Smooth muscle cell (in vitro differentiated cells): ENCODE measurements at regions not wholly inside any gene's neighbourhood (a gene's known extent, or its start where the extent isn't known, plus 50 kb on each side); places are given as distances from the start of the nearest gene placed in this dataset.

ENCODE experiments used
- DNase-seq: peaks from one replicate; lab custom pipeline; 2025; ENCODE audit not compliant: unreplicated experiment; lab: John Stamatoyannopoulos, UW
- H2AFZ ChIP-seq: fragments of 200-600 bp; sonication (generic); 2 replicates; pipeline ENCODE4 v1.6.0; 2016; ENCODE audit warnings: antibody characterized with exemption, low read depth, mild to moderate bottlenecking
- H3F3A ChIP-seq: fragments of 200-600 bp; sonication (generic); 2 replicates; pipeline ENCODE4 v1.6.0; 2017; ENCODE audit warnings: antibody characterized with exemption, low read depth
- H3K27ac ChIP-seq: fragments of 200-600 bp; sonication (generic); 2 replicates; pipeline ENCODE4 v1.5.1; 2016; ENCODE audit warnings: low read depth, mild to moderate bottlenecking
- H3K27me3 ChIP-seq: fragments of 200-600 bp; sonication (generic); 2 replicates; pipeline ENCODE4 v1.6.1; 2016; ENCODE audit warnings: low read depth, mild to moderate bottlenecking
- H3K36me3 ChIP-seq: fragments of 200-600 bp; sonication (generic); 2 replicates; pipeline ENCODE4 v1.5.1; 2016; ENCODE audit warnings: low read depth
- H3K4me1 ChIP-seq: fragments of 200-600 bp; sonication (generic); 2 replicates; pipeline ENCODE4 v1.5.1; 2016; ENCODE audit warnings: low read depth
- H3K4me2 ChIP-seq: fragments of 200-600 bp; sonication (generic); 2 replicates; pipeline ENCODE4 v1.6.0; 2016; ENCODE audit warnings: mild to moderate bottlenecking
- H3K4me3 ChIP-seq: fragments of 200-600 bp; sonication (generic); 2 replicates; pipeline ENCODE4 v1.5.1; 2016; ENCODE audit warnings: mild to moderate bottlenecking
- H3K79me2 ChIP-seq: fragments of 200-600 bp; sonication (generic); 2 replicates; pipeline ENCODE4 v1.6.0; 2016; ENCODE audit warnings: low read depth, mild to moderate bottlenecking
- H3K9ac ChIP-seq: fragments of 200-600 bp; sonication (generic); 2 replicates; pipeline ENCODE4 v1.6.0; 2016; ENCODE audit warnings: low read depth
- H3K9me3 ChIP-seq: fragments of 200-600 bp; sonication (generic); replicated peaks from 2 replicates; pipeline ENCODE4 v1.5.1; 2016; ENCODE audit warnings: low read depth
- H4K20me1 ChIP-seq: fragments of 200-600 bp; sonication (generic); 2 replicates; pipeline ENCODE4 v1.6.0; 2016; ENCODE audit warnings: low read depth
- CTCF ChIP-seq: fragments of 200-600 bp; sonication (generic); IDR thresholded peaks from 2 replicates; pipeline ENCODE4 v1.5.1; 2017; ENCODE audit warnings: borderline replicate concordance, mild to moderate bottlenecking, antibody characterized with exemption; ENCODE audit not compliant: insufficient read depth, poor library complexity, severe bottlenecking
- WGBS: methylation state at CpG from one replicate; pipeline ENCODE4 v1.1.7; 2016; ENCODE audit warnings: low lambda C conversion rate; 5-methylcytosine and 5-hydroxymethylcytosine counted together

GRCh38 chr4:10192331-10192730, 75.7 kb upstream of the WDR1 start:
- Histone ChIP-seq H3K4me1 (no peaks in the 10 kb centered on the region), H3F3A (no peaks in the 10 kb centered on the region), H3K9me3 (no peaks in the 10 kb centered on the region), H3K36me3 (no peaks in the 10 kb centered on the region), H2AFZ (no peak overlapping the region), H4K20me1 (no peaks in the 10 kb centered on the region), H3K4me3 (no peak overlapping the region), H3K27ac (no peak overlapping the region), H3K27me3 (no peaks in the 10 kb centered on the region), H3K79me2 (no peaks in the 10 kb centered on the region), H3K9ac (no peak overlapping the region), H3K4me2 (no peak overlapping the region)
- TF ChIP-seq CTCF = no peak
- 67% methylated on average over 3 of the region's 3 CpGs for WGBS
- no peak for DNase-seq

- Histone ChIP-seq H3K4me3 (no peak overlapping the region), H3K9ac (no peak overlapping the region), H4K20me1 (no peaks in the 10 kb centered on the region), H3K79me2 (no peaks in the 10 kb centered on the region), H3K27ac (no peak overlapping the region), H3K27me3 (no peaks in the 10 kb centered on the region), H3K36me3 (no peaks in the 10 kb centered on the region), H3F3A (no peaks in the 10 kb centered on the region), H3K9me3 (no peaks in the 10 kb centered on the region), H3K4me1 (no peaks in the 10 kb centered on the region), H2AFZ (no peak overlapping the region), H3K4me2 (no peak overlapping the region)
- DNase-seq = no peak
- TF ChIP-seq CTCF = no peak
- 79% methylated on average over 2 of the region's 2 CpGs for WGBS
These were observed 71.9 kb upstream of the WDR1 start for GRCh38 chr4:10188400-10189004.

- no peaks in the 10 kb centered on the region for H3K4me1 ChIP-seq
- DNase-seq = no peak
- H3F3A ChIP-seq = no peaks in the 10 kb centered on the region
- no peaks in the 10 kb centered on the region for H3K79me2 ChIP-seq
- H2AFZ ChIP-seq = no peak overlapping the region
- no peak overlapping the region for H3K27ac ChIP-seq
- peak; percentile 28 for TF ChIP-seq CTCF
- H3K4me2 ChIP-seq = no peak overlapping the region
- 35% methylated on average over 3 of the region's 3 CpGs for WGBS
- H3K9ac ChIP-seq = no peak overlapping the region
- H4K20me1 ChIP-seq = no peaks in the 10 kb centered on the region
- H3K27me3 ChIP-seq = no peaks in the 10 kb centered on the region
- H3K9me3 ChIP-seq = no peaks in the 10 kb centered on the region
- no peaks in the 10 kb centered on the region for H3K36me3 ChIP-seq
- no peak overlapping the region for H3K4me3 ChIP-seq
These were observed 69.9 kb upstream of the WDR1 start for GRCh38 chr4:10186228-10187214.
